GM23338 (cell line): ENCODE measurements at regions not wholly inside any gene's neighbourhood (a gene's known extent, or its start where the extent isn't known, plus 50 kb on each side); places are given as distances from the start of the nearest gene placed in this dataset.

Source experiments
- ATAC-seq: fragments of 200-7000 bp; cut with Tn5 transposase; 3 replicates; pipeline ENCODE4 v1.9.1; 2020
- DNase-seq: peaks from one replicate; pipeline ENCODE4 v3.0.0-alpha.2; 2015; ENCODE audit warnings: low spot score
- H2AFZ ChIP-seq: fragments of 200-600 bp; sonication (generic); 2 replicates; pipeline ENCODE4 v1.8.0; 2016; ENCODE audit warnings: antibody characterized with exemption, mild to moderate bottlenecking, moderate library complexity
- H3F3A ChIP-seq: fragments of 200-600 bp; sonication (generic); replicated peaks from 2 replicates; pipeline ENCODE4 v1.8.0; 2017; ENCODE audit warnings: antibody characterized with exemption, mixed run types, low read depth
- H3K27ac ChIP-seq: fragments of 200-600 bp; sonication (generic); 2 replicates; pipeline ENCODE4 v1.6.1; 2016; ENCODE audit warnings: low read depth
- H3K27me3 ChIP-seq: fragments of 200-600 bp; sonication (generic); 2 replicates; pipeline ENCODE4 v1.8.0; 2016; ENCODE audit warnings: mild to moderate bottlenecking, mixed run types, moderate library complexity; ENCODE audit not compliant: insufficient read depth
- H3K36me3 ChIP-seq: fragments of 200-600 bp; sonication (generic); 2 replicates; pipeline ENCODE4 v1.8.0; 2016; ENCODE audit warnings: mild to moderate bottlenecking; ENCODE audit not compliant: insufficient read depth
- H3K4me1 ChIP-seq: fragments of 200-600 bp; sonication (generic); 2 replicates; pipeline ENCODE4 v1.8.0; 2016; ENCODE audit warnings: mild to moderate bottlenecking, moderate library complexity; ENCODE audit not compliant: insufficient read depth
- H3K4me2 ChIP-seq: fragments of 200-600 bp; sonication (generic); 2 replicates; pipeline ENCODE4 v1.7.1; 2017; ENCODE audit warnings: mixed run types
- H3K4me3 ChIP-seq: fragments of 200-600 bp; sonication (generic); 2 replicates; pipeline ENCODE4 v1.6.1; 2016; ENCODE audit warnings: mixed run types
- H3K79me2 ChIP-seq: fragments of 200-600 bp; sonication (generic); replicated peaks from 2 replicates; pipeline ENCODE4 v1.8.0; 2017; ENCODE audit warnings: mild to moderate bottlenecking; ENCODE audit not compliant: insufficient read depth
- H3K9me2 ChIP-seq: fragments of 200-600 bp; sonication (generic); 2 replicates; pipeline ENCODE4 v1.8.0; 2017; ENCODE audit not compliant: insufficient read depth
- H4K20me1 ChIP-seq: fragments of 200-600 bp; sonication (generic); replicated peaks from 2 replicates; pipeline ENCODE4 v1.8.0; 2017; ENCODE audit warnings: mild to moderate bottlenecking; ENCODE audit not compliant: insufficient read depth
- H3K27ac Mint-ChIP-seq: 2 replicates; pipeline ENCODE4 v1.8.0; 2020; ENCODE audit warnings: inconsistent platforms, mild to moderate bottlenecking, moderate library complexity, mixed read lengths
- H3K27me3 Mint-ChIP-seq: 3 replicates; pipeline ENCODE4 v1.8.0; 2022; ENCODE audit warnings: low read depth, mild to moderate bottlenecking, moderate library complexity, mixed read lengths, inconsistent platforms; ENCODE audit not compliant: insufficient read depth, poor library complexity
- H3K36me3 Mint-ChIP-seq: 3 replicates; pipeline ENCODE4 v1.8.0; 2021; ENCODE audit warnings: low read depth, mild to moderate bottlenecking, inconsistent platforms, moderate library complexity, mixed read lengths
- H3K4me1 Mint-ChIP-seq: 3 replicates; pipeline ENCODE4 v1.8.0; 2020; ENCODE audit warnings: mild to moderate bottlenecking, inconsistent platforms, mixed read lengths
- H3K4me3 Mint-ChIP-seq: 3 replicates; pipeline ENCODE4 v1.8.0; 2021; ENCODE audit warnings: moderate library complexity, mild to moderate bottlenecking, inconsistent platforms, mixed read lengths
- H3K9me3 Mint-ChIP-seq: 3 replicates; pipeline ENCODE4 v1.8.0; 2020; ENCODE audit warnings: moderate library complexity, mild to moderate bottlenecking, inconsistent platforms, mixed read lengths
- EZH2 ChIP-seq: fragments of 200-600 bp; sonication (generic); IDR thresholded peaks from one replicate; pipeline ENCODE4 v1.8.0; 2017; ENCODE audit warnings: antibody characterized with exemption, mild to moderate bottlenecking, low read depth; ENCODE audit not compliant: unreplicated experiment
- JUNB ChIP-seq: IDR thresholded peaks from one replicate; pipeline ENCODE4 v1.6.1; 2016; ENCODE audit warnings: antibody characterized with exemption; ENCODE audit not compliant: unreplicated experiment
- NANOG ChIP-seq: IDR thresholded peaks from 2 replicates; pipeline ENCODE4 v1.6.1; 2016; ENCODE audit warnings: antibody characterized with exemption, borderline replicate concordance
- STAT1 ChIP-seq: IDR thresholded peaks from one replicate; pipeline ENCODE4 v1.6.1; 2016; ENCODE audit warnings: antibody characterized with exemption; ENCODE audit not compliant: unreplicated experiment
- ZNF114 ChIP-seq: fragments of 250-450 bp; sonication (Bioruptor Pico); IDR thresholded peaks from 2 replicates; pipeline ENCODE4 v1.5.0; 2020; ENCODE audit warnings: mild to moderate bottlenecking, moderate library complexity
- TF ChIP-seq, protein P1 (sequence below): IDR thresholded peaks from one replicate; pipeline ENCODE4 v1.6.1; 2018; ENCODE audit warnings: antibody characterized with exemption; ENCODE audit not compliant: unreplicated experiment
- TF ChIP-seq, protein P2 (sequence below): IDR thresholded peaks from 2 replicates; pipeline ENCODE4 v1.6.1; 2016; ENCODE audit warnings: antibody characterized with exemption

DNA sequence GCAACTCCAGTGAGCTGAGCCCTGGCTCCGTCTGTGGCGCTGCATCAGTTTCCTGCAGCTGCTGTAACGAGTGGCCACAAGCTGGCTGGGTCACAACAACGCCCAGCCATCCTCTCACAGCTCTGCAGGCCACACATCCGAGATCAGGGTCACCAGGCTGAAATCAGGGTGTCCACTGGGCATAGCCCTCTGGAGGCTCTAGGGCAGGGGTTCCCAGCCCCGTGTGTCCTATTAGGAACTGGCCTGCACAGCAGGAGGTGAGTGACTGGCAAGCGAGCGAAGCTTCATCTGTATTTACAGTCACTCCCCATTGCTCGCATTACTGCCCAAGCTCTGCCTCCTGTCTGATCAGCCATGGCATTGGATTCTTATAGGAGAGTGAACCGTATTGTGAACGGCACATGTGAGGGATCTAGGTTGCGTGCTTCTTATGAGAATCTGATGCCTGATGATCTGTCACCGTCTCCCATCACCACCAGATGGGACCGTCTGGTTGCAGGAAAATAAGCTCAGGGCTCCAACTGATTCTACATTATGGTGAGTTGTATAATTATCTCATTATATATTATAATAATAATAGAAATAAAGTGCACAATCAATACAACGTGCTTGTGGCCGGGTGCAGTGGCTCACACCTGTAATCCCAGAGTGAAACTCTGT, 176.5 kb downstream of the SEC14L1 start:
- peaks cover 33% of the 10 kb centered on the region for H3K4me1 Mint-ChIP-seq
- H3K79me2 ChIP-seq = no peaks in the 10 kb centered on the region; the same call in 1 of the 2 replicates
- TF ChIP-seq NANOG = no peak
- TF ChIP-seq, protein P1, sequence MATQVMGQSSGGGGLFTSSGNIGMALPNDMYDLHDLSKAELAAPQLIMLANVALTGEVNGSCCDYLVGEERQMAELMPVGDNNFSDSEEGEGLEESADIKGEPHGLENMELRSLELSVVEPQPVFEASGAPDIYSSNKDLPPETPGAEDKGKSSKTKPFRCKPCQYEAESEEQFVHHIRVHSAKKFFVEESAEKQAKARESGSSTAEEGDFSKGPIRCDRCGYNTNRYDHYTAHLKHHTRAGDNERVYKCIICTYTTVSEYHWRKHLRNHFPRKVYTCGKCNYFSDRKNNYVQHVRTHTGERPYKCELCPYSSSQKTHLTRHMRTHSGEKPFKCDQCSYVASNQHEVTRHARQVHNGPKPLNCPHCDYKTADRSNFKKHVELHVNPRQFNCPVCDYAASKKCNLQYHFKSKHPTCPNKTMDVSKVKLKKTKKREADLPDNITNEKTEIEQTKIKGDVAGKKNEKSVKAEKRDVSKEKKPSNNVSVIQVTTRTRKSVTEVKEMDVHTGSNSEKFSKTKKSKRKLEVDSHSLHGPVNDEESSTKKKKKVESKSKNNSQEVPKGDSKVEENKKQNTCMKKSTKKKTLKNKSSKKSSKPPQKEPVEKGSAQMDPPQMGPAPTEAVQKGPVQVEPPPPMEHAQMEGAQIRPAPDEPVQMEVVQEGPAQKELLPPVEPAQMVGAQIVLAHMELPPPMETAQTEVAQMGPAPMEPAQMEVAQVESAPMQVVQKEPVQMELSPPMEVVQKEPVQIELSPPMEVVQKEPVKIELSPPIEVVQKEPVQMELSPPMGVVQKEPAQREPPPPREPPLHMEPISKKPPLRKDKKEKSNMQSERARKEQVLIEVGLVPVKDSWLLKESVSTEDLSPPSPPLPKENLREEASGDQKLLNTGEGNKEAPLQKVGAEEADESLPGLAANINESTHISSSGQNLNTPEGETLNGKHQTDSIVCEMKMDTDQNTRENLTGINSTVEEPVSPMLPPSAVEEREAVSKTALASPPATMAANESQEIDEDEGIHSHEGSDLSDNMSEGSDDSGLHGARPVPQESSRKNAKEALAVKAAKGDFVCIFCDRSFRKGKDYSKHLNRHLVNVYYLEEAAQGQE = no peak
- H3K4me2 ChIP-seq = no peak overlapping the region
- DNase-seq = no peak
- peaks cover 9% of the 10 kb centered on the region for H3K4me1 ChIP-seq
- H3K36me3 Mint-ChIP-seq = no peaks in the 10 kb centered on the region
- no peaks in the 10 kb centered on the region for H3K9me2 ChIP-seq
- peaks cover 10% of the 10 kb centered on the region for H3K27me3 Mint-ChIP-seq
- no peaks in the 10 kb centered on the region for H3F3A ChIP-seq
- no peaks in the 10 kb centered on the region for H3K9me3 Mint-ChIP-seq
- peaks cover 5% of the 10 kb centered on the region; the same call in 1 of the 2 replicates for H4K20me1 ChIP-seq
- no peak overlapping the region for H3K4me3 Mint-ChIP-seq
- no peaks in the 10 kb centered on the region for H3K36me3 ChIP-seq
- no peaks in the 10 kb centered on the region for H3K27me3 ChIP-seq
- no peak overlapping the region for H3K27ac Mint-ChIP-seq
- H3K27ac ChIP-seq = no peak overlapping the region
- H3K4me3 ChIP-seq = no peak overlapping the region
- H2AFZ ChIP-seq = no peak overlapping the region
- ATAC-seq = no peak

DNA sequence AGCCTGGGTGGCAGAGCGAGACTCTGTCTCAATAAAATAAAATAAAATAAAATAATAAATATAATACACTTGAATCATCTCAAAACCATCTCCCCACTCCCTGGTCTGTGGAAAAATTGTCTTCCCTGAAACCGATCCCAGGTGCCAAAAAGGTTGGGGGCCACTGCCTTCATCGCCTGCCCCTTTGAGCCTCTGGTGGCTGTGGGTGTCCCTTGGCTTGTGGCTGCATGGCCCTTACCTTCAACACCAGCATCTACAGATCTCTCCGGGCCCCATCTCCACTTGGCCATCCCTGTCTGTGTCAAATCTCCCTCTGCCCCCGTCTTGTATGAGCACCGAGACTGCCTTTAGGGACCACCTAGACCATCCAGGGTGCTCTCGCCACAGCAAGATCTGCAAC, 177.3 kb downstream of the SEC14L1 start:
- H3K4me1 Mint-ChIP-seq = peaks cover 38% of the 10 kb centered on the region
- Histone ChIP-seq H3K27ac (no peak overlapping the region), H3K4me3 (no peak overlapping the region), H2AFZ (no peak overlapping the region), H3K36me3 (no peaks in the 10 kb centered on the region), H3K4me1 (peaks cover 9% of the 10 kb centered on the region), H3K79me2 (no peaks in the 10 kb centered on the region; the same call in 1 of the 2 replicates), H3K9me2 (no peaks in the 10 kb centered on the region), H3K4me2 (no peak overlapping the region), H3K27me3 (no peaks in the 10 kb centered on the region), H3F3A (no peaks in the 10 kb centered on the region), H4K20me1 (peaks cover 5% of the 10 kb centered on the region; the same call in 1 of the 2 replicates)
- H3K27ac Mint-ChIP-seq = no peak overlapping the region
- TF ChIP-seq JUNB = no peak
- no peak for TF ChIP-seq ZNF114
- TF ChIP-seq EZH2 = no peak
- TF ChIP-seq STAT1 = no peak
- TF ChIP-seq, protein P2, sequence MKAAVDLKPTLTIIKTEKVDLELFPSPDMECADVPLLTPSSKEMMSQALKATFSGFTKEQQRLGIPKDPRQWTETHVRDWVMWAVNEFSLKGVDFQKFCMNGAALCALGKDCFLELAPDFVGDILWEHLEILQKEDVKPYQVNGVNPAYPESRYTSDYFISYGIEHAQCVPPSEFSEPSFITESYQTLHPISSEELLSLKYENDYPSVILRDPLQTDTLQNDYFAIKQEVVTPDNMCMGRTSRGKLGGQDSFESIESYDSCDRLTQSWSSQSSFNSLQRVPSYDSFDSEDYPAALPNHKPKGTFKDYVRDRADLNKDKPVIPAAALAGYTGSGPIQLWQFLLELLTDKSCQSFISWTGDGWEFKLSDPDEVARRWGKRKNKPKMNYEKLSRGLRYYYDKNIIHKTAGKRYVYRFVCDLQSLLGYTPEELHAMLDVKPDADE = no peak
- TF ChIP-seq NANOG = no peak
- peaks cover 10% of the 10 kb centered on the region for H3K27me3 Mint-ChIP-seq
- no peaks in the 10 kb centered on the region for H3K36me3 Mint-ChIP-seq
- H3K4me3 Mint-ChIP-seq = no peak overlapping the region
- DNase-seq (no peak), ATAC-seq (no peak)
- no peaks in the 10 kb centered on the region for H3K9me3 Mint-ChIP-seq
